ENCODE measurements at regions not wholly inside any gene's neighbourhood (a gene's known extent, or its start where the extent isn't known, plus 50 kb on each side); places are given as distances from the start of the nearest gene placed in this dataset.

- DNase-seq = no peak
- WGBS (ENCODE audit: extremely low coverage, insufficient read length, low lambda C conversion rate) = no CpG with 5 or more reads among the region's 1 CpG
Measured at GRCh38 chr1:221801773-221802516, 60.1 kb upstream of the DUSP10 start.

More at GRCh38 chr1:221801773-221802516, 60.1 kb upstream of the DUSP10 start:
- H3K4me3 Mint-ChIP-seq = no peak overlapping the region
- no peaks in the 10 kb centered on the region for H3K36me3 Mint-ChIP-seq (ENCODE audit: insufficient read depth in 1 of 3, low read depth in 3 of 3)
- Histone ChIP-seq H3K56ac (ENCODE audit: insufficient read length, low read depth, low read length) (no peak overlapping the region), H2BK12ac (ENCODE audit: insufficient read length, low read depth, low read length) (no peak overlapping the region), H3K18ac (ENCODE audit: insufficient read length, low read depth, low read length) (no peak overlapping the region), H3K27me3 (ENCODE audit: insufficient read depth, low read length) (no peaks in the 10 kb centered on the region), H2AFZ (ENCODE audit: low read length) (no peak overlapping the region), H3K23ac (ENCODE audit: insufficient read length, low read depth, low read length) (no peak overlapping the region), H3T11ph (ENCODE audit: low read length) (no peak overlapping the region), H2BK15ac (ENCODE audit: low read depth, low read length) (no peak overlapping the region), H4K91ac (ENCODE audit: insufficient read length, low read depth, low read length) (no peak overlapping the region), H2BK20ac (ENCODE audit: low read depth, low read length, poor library complexity, severe bottlenecking) (no peak overlapping the region), H2AK5ac (ENCODE audit: insufficient read length, low read length) (no peak overlapping the region), H3K4me1 (ENCODE audit: insufficient read depth, low read length) (no peaks in the 10 kb centered on the region), H3K23me2 (ENCODE audit: insufficient read length, low read depth, low read length, poor library complexity, severe bottlenecking) (no peaks in the 10 kb centered on the region), H3K79me1 (ENCODE audit: insufficient read depth, low read depth, low read length, poor library complexity, severe bottlenecking) (no peaks in the 10 kb centered on the region), H4K8ac (replicated peaks; ENCODE audit: insufficient read length, low read depth, low read length) (no peak overlapping the region), H2BK120ac (ENCODE audit: low read depth, low read length, poor library complexity, severe bottlenecking) (no peak overlapping the region), H3K4ac (ENCODE audit: low read depth, low read length) (no peak overlapping the region), H2BK5ac (ENCODE audit: insufficient read length, low read length) (no peak overlapping the region), H3K4me2 (ENCODE audit: insufficient read depth, insufficient read length, low read length) (no peak overlapping the region), H3K9ac (ENCODE audit: extremely low read depth, insufficient read length, low read length) (no peak overlapping the region), H3K27ac (ENCODE audit: insufficient read length, low read depth, low read length) (no peak overlapping the region), H4K20me1 (ENCODE audit: control insufficient read depth, insufficient read depth, insufficient read length) (no peaks in the 10 kb centered on the region), H3K9me3 (ENCODE audit: control insufficient read depth, low read depth, low read length) (no peaks in the 10 kb centered on the region), H3K14ac (ENCODE audit: insufficient read depth, low read length) (no peak overlapping the region), H4K5ac (ENCODE audit: insufficient read length, low read depth, low read length) (no peak overlapping the region), H3K79me2 (ENCODE audit: insufficient read depth, low read length) (no peaks in the 10 kb centered on the region)
- H3K27me3 Mint-ChIP-seq (ENCODE audit: low read depth) = no peaks in the 10 kb centered on the region
- H3K4me1 Mint-ChIP-seq = peaks cover 8 to 13% of the 10 kb centered on the region in 2 experiments
- H3K9me3 Mint-ChIP-seq = peaks cover 0 to 3% of the 10 kb centered on the region in 2 experiments; a peak in 1 of 5 replicates
- TF ChIP-seq CTCF (conservative IDR thresholded peaks at IDR 0.05) = no peak
- no peak overlapping the region; a peak in 2 of 7 replicates for H3K27ac Mint-ChIP-seq
